ENCODE measurements at regions not wholly inside any gene's neighbourhood (a gene's known extent, or its start where the extent isn't known, plus 50 kb on each side); places are given as distances from the start of the nearest gene placed in this dataset.

GRCh38 chr17:33404070-33404819 is 111.2 kb upstream of the ASIC2 start:
- no peak for DNase-seq

DNA sequence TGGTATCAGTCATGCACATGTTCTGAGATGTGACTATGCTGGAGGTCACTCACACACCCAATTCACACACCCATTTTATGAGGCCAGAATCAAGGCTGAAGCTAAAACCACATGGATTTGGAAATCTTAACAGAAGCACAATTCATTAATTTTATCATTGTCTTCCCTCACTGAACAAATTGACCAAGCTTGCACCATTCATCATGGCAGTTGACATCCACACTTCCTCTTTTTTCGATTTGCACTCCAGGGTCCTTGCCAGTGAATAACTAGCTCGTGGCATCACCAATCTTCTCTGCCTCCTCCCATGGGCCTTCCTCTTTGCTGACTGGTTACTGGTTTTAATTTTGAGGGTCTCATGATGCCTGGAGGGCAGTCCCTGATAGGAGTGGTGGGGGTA is 123.0 kb upstream of the ASIC2 start:
- DNase-seq: no peak

- no peak for DNase-seq
These were observed 128.8 kb upstream of the ASIC2 start for GRCh38 chr17:33421933-33422332.

- no peak for DNase-seq
These were observed 140.5 kb upstream of the ASIC2 start for GRCh38 chr17:33433581-33433980.

DNA sequence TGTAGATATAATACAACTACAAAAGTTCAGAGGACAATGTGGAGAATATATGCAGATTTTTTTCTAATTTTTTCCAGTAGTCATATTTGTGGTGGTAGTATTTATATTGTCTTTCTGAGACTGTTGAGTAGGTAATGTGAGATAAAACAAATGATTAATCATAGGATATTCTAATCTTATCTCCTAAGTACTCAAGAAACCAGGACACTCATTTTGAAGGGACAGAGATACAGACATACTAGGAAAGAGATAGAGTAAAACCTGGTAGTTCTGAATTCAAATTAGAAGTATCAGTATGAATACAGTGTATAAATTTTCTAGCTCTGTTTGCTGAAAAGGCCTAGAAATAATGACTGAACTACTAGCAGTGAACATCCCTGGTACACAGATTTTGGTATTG is 141.7 kb upstream of the ASIC2 start:
- DNase-seq: no peak

- no peak for DNase-seq
These were observed 142.7 kb upstream of the ASIC2 start for GRCh38 chr17:33435721-33436301.

- DNase-seq: no peak
These were observed 143.2 kb upstream of the ASIC2 start for GRCh38 chr17:33436321-33436720.

DNA sequence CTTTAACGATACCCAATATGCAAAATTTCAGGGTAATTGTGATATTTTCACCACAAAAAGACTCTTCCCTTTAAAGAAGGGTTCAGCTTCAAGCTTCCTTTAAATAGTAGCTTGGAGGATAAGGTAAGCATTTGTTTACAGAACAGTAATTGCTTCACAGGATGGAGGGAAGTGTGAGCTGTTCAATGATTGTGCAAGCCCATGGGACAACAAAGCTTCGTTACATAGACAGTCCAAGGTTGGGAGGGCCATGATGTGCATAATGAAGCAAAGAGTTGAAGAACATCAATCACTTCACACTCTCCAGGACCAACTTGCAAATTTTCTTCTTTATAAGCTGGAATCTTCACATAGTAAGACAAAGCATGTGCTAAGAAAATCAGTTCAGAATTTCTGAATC is 145.0 kb upstream of the ASIC2 start:
- no peak for DNase-seq

GRCh38 chr17:33438578-33438977 is 145.5 kb upstream of the ASIC2 start:
- no peak for DNase-seq

DNA sequence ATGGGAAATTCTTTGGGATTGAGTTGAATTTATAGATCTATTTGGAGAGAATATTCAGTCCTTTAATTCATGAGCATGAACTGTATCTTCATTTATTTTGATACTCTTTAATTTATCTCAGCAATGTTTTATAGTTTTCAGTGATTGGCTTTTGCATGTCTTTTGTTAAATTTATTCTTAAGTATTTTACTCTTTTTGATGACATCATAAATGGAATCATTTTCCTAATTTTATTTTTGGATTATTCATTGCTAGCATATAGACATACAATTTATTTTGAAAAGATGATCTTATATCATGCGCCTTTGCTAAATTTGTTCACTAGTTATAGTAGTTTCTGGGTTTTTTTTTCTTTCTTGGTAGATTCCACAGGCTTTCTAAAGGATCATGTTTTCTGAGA is 149.2 kb upstream of the ASIC2 start:
- no peak for DNase-seq

- no peak for DNase-seq
These were observed 151.6 kb upstream of the ASIC2 start for GRCh38 chr17:33444731-33445130.

GRCh38 chr17:33447090-33447489 is 154.0 kb upstream of the ASIC2 start:
- no peak for DNase-seq

- DNase-seq: no peak
These were observed 158.1 kb upstream of the ASIC2 start for GRCh38 chr17:33451221-33451620.

DNA sequence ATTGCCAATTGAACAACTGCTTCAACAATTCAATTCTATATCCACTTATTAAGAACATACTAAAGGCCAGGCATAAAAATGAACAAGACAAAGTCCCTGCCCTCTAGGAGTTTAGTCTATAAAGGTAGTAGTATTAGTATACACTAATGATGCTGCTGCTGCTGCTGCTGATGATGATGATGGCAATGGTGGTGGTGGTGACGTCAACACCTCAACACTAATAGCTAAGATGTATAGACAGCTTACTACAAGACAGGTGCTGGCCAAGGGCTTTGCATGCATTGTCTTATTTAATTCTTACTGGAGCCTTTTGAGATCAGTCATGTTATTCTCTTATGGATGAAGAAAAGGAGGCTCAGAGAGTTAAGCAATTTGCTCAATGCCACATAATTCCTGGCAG is 164.4 kb upstream of the ASIC2 start:
- no peak for DNase-seq

DNA sequence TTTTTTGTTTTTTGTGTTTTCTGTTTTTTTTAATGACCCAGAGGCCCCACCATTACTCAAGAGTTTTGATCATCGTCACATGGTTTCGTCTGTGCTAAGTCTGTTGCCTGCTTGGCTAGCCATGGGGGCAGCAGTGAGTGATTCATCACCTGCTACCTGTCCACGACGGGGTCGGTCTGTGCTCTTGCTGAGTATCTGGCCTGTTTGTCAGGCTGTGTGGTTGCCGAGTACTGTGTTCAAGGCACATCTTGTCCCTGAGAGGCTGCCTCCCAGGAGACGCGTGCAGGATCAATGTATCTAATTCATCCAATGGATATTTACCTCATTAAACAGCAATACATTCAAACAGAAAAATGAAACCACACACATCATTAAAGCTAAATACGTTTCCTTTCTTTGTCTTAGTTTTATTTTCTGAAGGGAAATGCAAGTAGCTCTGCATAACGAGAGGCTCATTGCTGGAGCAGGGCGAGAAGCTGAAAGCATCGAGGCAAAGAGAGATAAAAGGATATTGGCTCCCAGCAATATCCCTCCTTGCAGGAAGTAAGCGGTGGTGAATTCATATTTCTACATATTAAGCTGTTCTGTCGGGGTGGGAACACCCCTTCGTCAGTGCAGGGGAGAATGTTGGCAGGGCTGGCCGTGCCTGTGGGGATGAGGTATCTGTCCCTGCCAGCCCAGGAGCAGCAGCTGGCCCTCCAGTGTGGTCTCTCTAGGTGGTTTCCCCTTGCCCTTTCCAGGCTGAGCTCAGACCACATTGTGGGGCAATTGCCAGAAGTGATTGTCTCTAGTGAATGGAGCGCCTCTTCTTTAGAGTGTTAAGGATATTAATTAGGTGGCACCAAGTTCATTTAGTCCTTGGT is 166.2 kb upstream of the ASIC2 start:
- DNase-seq: no peak

- no peak for DNase-seq
These were observed 167.8 kb upstream of the ASIC2 start for GRCh38 chr17:33460781-33461450.

- DNase-seq: no peak
These were observed 170.8 kb upstream of the ASIC2 start for GRCh38 chr17:33463887-33464286.

- DNase-seq: no peak
These were observed 171.7 kb upstream of the ASIC2 start for GRCh38 chr17:33464669-33465280.

DNA sequence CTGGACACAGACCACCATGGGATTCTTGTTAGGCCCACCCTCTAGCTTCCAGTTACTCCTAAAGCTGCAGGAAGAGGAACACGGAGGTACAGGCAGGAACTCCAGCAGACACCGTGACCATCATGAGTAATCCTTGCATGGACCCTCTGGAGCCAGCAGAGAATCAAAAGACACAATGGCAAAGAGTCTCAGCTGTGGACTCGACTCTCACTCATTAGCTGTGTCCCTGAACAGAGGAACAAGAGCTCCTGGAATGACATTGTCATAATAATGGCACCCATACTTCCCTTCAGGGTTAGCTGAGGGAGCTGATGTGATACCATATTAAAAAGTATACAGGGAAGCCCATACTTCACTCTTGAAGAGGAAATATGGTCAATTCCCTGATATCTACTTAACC is 176.3 kb upstream of the ASIC2 start:
- DNase-seq: no peak

- DNase-seq: no peak
These were observed 176.8 kb upstream of the ASIC2 start for GRCh38 chr17:33469911-33470310.

- no peak for DNase-seq
These were observed 180.0 kb upstream of the ASIC2 start for GRCh38 chr17:33473061-33473460.

- no peak for DNase-seq
These were observed 181.7 kb upstream of the ASIC2 start for GRCh38 chr17:33474789-33475188.

GRCh38 chr17:33475594-33475993 is 182.5 kb upstream of the ASIC2 start:
- no peak for DNase-seq
